NCI-H146 treated with DMSO at 0.1 percent for 48 hours (cell line): ENCODE measurements at regions not wholly inside any gene's neighbourhood (a gene's known extent, or its start where the extent isn't known, plus 50 kb on each side); places are given as distances from the start of the nearest gene placed in this dataset.
"Not testable (repeated sequence)": the region's sequence is repeated elsewhere in the genome, so short reads cannot be mapped to it uniquely, and the experiment has no call there.

Experiments used
- DNase-seq: peaks from one replicate; lab custom pipeline; 2025; ENCODE audit not compliant: unreplicated experiment; lab: John Stamatoyannopoulos, UW

- DNase-seq = no peak
Measured at GRCh38 chr4:26171501-26171900, 149.3 kb upstream of the RBPJ start.

DNA sequence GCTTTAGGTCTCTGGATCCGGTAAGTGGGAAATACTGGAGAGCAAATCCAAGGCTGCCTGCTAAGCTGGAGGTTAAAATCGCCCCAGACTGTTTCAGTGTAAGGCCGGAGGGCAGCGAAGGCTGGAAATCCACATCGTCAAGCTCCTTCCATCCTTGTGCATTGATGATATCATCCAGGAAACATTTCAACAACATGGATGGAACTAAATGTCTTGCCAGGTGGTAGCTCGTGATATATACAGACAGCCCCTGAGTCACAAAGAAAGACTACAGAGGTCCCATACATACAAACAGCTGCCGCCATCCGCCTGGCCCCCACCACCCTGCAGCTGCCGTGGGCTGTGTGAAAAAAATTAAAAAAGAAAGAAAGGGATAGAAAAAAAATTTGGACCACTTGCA, 148.9 kb upstream of the RBPJ start:
- no peak for DNase-seq

- no peak for DNase-seq
Measured at GRCh38 chr4:26173619-26174018, 147.2 kb upstream of the RBPJ start.

GRCh38 chr4:26174027-26174426, 146.8 kb upstream of the RBPJ start:
- DNase-seq = no peak

DNA sequence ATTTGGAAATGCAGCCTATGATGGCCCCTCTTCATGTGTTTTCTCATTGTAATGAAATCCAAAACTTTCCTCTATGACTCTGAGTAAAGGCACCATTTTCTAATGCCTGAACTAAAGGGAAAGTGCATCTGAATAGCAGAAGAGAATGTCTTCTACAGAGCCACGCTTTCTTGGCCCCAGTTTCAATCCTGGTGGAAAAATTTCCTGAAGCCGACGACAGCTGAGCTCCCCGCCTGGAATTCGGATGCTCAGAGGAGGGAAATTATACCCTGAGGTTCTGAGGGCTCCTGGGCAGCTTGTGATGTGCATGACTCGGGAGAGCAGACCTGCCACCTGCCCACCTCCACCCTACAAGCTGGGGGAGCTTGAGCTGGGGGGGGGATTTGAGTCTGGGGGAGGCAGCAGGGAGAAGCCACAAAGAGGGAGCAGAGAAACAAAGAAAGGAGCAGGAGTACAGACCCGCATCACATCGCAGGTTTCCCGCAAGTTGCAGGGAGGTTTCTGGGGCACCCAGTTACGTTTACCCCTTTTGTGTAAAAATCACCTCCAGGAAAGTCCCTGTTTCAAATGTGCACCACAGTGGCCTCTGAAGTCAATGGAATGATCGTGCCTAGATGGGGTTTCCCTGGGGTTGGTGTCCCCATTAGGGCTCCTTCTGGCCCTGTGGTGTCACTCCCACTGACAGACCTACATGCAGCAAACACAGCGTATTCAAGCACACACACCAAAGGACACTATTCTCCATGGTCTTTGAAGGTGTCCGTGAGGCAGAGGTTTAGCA, 145.6 kb upstream of the RBPJ start:
- no peak for DNase-seq

- no peak for DNase-seq
Measured at GRCh38 chr4:26175905-26176470, 144.8 kb upstream of the RBPJ start.

DNA sequence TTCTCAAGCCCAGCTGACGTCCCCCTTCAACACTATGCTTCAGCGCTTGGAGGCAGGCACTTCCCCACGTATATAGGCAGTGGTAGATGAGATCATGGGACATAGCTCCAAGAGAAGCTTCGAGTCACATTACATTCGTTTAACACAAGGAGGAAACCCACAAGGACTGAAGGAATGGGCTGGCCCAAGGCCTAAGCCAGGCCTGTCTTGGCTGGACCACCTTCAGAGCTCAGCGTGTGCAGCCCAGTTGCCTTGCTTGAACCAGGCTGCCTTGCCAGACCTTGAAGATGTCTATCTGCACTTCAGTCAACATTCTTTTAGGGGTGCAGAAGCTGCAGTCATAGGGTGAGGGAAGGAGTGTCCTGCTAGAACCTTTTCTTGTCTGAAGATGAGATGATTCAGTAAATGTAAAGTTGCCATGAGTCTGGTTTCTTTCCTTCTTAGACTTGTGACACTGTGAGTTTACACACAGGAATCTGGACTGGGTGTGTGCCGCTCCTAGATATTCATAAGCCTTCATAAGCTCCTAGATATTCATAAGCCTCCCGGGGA, 144.1 kb upstream of the RBPJ start:
- DNase-seq = no peak

- no peak for DNase-seq
Measured at GRCh38 chr4:26178854-26179253, 142.0 kb upstream of the RBPJ start.

GRCh38 chr4:26179316-26179760, 141.5 kb upstream of the RBPJ start:
- DNase-seq = no peak

DNA sequence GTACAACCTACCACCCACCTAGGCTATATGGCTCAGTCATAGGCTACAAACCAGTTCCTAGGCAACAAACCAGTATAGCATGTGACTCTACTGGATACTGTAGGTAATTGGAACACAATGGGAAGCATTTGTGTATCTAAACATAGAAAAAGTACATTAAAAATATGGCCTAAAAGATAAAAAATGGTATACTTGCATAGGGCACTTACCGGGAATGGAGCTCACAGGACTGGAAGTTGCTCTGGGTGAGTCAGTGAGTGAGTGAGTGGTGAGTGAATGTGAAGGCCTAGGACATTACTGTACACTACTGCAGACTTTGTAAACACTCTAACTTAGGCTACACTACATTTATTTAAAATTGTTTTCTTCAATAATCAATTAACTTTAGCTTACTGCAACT, 139.2 kb upstream of the RBPJ start:
- DNase-seq = no peak

GRCh38 chr4:26183017-26183416, 137.8 kb upstream of the RBPJ start:
- no peak for DNase-seq

GRCh38 chr4:26185436-26185835, 135.4 kb upstream of the RBPJ start:
- no peak for DNase-seq

GRCh38 chr4:26191353-26191752, 129.5 kb upstream of the RBPJ start:
- DNase-seq = no peak

DNA sequence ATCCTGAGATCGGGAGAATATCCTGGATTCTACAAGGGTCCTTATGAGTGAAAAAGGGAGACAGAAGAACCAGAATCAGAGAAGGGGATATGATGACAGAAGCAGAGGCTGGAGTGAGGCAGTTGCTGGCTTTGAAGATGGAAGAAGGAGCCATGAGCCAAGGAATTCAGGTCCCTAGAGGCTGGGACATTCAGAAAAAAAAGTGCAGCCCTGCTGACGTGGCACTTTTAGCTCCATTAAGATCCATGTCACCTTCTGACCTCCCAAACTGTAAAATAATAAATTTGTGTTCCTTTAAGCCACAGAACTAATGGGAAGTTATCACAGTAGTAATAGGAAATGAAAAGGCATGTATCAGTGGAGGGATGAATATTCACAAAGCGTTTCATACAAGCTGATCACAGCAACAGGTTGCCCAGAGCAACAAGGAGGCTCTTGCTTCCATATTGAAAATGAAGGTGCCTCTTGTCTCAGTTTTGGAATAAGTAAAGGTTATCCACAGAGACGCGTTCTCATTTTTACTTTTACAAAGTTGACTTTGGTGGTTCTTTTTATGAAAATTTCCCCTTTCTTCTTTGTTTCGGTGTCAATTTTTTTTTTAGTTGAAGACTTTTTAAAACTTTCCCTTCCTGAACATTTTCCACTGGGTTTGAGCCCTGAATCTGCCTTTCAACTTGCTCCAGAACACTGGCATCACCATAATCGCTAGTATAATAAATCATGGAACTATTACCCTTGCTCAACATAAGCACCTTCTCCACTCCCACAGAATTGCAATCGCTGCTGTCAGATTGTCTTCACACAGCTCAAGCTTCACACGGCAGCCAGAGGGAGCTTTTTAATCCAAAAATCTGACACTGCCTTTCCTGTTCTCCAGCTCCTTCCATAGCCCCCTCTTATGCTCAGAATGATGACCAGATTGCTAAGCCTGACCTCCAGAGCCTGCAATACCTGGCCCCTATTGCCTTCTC, 127.6 kb upstream of the RBPJ start:
- no peak for DNase-seq

- DNase-seq = no peak
Measured at GRCh38 chr4:26194764-26195163, 126.0 kb upstream of the RBPJ start.

DNA sequence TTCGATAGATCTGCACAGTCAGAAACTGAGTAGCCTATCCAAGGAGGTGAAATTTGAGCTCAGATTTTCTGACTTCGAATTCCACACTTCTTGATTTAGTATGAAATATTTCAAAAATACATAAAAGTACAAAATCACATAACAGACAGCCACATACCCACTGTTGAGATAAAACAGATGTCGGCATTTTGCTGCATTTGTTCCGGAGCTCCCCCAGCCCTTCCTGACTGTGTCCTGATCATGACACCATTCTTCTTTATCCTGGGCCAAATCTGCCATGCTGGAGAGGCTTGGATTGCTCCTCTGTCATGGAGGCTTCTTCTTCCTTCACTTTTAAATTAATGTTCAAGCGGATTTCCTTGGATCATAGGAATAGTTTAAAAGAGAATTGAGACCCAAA, 124.2 kb upstream of the RBPJ start:
- no peak for DNase-seq

DNA sequence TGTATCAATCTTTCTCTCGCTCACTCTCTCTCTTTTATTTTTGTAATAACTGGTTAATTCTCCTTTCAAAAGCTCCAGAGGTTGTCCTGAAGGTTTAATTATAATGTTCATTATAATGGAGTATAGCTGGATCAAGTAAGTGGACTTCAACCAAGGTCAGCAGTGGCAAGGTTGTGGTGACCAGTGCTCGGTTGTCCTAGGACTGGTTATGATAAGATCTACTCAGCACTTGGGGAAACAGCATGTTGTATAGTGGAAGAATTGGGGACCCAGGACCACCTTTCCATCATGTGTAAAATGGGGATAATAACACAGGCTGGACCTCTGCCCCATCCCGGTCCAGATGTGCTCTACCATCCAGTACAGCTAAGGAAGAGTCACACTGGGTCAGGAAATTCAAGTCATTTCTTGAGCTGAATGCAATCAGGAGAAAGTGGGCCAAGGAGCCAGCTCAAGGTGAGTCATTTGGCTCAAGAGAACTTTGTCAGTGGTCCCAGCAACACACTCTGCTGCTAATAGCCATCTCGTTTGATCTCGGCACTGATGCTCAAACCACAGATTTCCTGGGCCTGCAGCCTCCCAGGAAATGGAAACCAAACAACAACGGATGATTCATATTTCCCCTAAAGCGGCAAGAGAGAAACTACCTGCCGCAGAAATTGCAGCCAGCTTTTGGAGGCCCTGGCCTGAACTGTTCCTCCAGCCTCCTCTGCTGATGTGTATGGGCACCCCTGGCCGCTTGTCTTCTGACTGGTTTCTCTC, 123.6 kb upstream of the RBPJ start:
- no peak for DNase-seq

DNA sequence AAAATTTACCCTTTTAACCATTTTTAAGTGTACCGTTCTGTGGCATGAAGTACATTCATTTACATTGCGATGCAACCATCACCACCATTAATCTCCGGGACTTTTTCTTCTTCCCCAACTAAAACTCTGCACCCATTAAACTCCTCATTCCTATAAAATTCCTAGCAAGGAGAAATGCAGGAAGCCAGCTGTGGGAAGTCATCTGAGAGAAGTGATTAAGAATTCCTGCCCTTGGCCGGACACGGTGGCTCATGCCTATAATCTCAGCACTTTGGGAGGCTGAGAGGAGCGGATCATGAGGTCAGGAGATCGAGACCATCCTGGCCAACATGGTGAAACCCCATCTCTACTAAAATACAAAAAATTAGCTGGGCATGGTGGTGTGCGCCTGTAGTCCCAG, 121.9 kb upstream of the RBPJ start:
- DNase-seq = not testable (repeated sequence)

- DNase-seq = no peak
Measured at GRCh38 chr4:26199596-26199995, 121.2 kb upstream of the RBPJ start.

DNA sequence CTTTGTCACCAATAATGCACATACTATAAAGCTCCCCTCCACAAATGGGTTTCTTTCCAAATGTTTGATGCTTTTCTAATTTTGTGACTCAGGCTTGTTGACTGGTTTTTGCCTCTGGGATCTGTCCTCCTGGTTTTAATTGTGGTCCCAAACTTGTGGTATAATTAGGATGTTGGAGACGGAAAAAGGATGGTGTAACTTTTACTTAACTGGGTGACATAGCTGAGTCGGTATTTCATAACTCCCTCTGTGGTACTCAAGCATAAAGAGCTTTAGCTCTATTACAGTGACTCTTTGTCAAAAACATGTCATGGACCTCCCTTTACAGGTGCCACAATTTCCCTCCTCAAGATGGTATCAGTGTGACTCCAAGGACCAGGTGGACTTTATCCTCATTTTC, 119.7 kb upstream of the RBPJ start:
- no peak for DNase-seq
